ENCODE measurements at regions not wholly inside any gene's neighbourhood (a gene's known extent, or its start where the extent isn't known, plus 50 kb on each side); places are given as distances from the start of the nearest gene placed in this dataset.
A peak's percentile ranks its signal among the peaks of the same experiment; 100 is the strongest.

DNA sequence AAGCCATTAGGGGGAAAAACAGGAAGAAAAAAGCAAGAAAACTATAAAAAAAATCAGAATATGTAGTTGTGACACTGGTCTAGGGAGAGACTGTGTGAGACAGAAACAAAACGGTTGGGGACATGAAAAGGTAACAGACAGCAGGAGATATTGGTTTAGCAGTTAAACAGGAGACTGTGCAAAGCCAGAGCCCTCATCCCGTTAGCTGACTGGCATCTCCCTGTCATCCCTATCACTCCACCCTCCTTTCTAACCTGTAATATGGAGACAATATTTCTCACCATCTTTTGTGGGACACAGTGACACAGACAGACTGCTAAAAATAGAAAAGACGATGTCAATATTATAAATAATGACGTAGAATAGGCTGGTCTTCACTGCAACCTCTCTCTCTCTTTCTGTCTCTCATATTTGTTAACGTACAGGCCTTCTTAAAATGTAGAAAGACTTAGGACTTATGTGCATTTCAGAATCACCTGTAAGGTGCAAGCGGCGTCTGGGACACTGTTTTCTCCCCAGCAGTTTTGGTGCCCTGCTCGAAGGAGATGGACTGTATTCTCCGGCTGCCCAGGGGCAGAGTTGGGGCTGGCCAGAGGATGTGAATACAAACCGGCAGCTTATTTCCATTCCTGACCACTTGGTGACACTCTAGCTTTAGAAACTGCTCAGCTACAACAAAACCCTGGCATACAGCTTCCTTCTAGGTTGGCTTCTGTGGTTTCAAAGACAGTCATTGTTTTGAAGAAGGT, 190.6 kb downstream of the MAT2B start:
- TF ChIP-seq POLR2A (IDR thresholded peaks at IDR 0.05; ENCODE audit: extremely low read depth, insufficient read length): no peak
- TF ChIP-seq, protein P1, sequence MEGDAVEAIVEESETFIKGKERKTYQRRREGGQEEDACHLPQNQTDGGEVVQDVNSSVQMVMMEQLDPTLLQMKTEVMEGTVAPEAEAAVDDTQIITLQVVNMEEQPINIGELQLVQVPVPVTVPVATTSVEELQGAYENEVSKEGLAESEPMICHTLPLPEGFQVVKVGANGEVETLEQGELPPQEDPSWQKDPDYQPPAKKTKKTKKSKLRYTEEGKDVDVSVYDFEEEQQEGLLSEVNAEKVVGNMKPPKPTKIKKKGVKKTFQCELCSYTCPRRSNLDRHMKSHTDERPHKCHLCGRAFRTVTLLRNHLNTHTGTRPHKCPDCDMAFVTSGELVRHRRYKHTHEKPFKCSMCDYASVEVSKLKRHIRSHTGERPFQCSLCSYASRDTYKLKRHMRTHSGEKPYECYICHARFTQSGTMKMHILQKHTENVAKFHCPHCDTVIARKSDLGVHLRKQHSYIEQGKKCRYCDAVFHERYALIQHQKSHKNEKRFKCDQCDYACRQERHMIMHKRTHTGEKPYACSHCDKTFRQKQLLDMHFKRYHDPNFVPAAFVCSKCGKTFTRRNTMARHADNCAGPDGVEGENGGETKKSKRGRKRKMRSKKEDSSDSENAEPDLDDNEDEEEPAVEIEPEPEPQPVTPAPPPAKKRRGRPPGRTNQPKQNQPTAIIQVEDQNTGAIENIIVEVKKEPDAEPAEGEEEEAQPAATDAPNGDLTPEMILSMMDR (IDR thresholded peaks at IDR 0.05; ENCODE audit: low read depth, low read length): peak; percentile 61
- no peak overlapping the region for H3K4me3 ChIP-seq (ENCODE audit: low read depth, low read length)
- peak; percentile 74 for DNase-seq (ENCODE audit: low read depth)

DNA sequence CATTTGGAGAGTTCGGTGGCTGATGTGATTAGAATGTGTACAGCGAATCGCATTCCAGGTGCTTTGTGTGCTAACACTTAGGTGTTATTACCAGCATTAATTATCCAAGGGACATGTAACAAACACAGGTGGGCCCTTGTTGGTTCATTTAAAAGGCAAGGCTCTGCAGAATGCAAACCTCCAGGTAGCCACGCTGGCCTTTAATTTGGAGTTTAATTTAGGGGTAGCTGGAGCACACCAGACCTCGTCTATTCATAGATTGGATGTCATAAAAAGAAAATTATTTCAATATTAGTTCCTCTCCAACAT, 191.1 kb downstream of the MAT2B start:
- no peak for DNase-seq (ENCODE audit: low read depth)
- TF ChIP-seq, protein P1 (IDR thresholded peaks at IDR 0.05; ENCODE audit: low read depth, low read length): no peak
- TF ChIP-seq POLR2A (IDR thresholded peaks at IDR 0.05; ENCODE audit: extremely low read depth, insufficient read length): no peak
- TF ChIP-seq, protein P2, sequence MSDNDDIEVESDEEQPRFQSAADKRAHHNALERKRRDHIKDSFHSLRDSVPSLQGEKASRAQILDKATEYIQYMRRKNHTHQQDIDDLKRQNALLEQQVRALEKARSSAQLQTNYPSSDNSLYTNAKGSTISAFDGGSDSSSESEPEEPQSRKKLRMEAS (IDR thresholded peaks at IDR 0.05; ENCODE audit: low read depth, low read length): no peak
- TF ChIP-seq MYC (IDR thresholded peaks at IDR 0.05; ENCODE audit: low read depth, low read length): no peak
- no peak overlapping the region for H3K4me3 ChIP-seq (ENCODE audit: low read depth, low read length)

DNA sequence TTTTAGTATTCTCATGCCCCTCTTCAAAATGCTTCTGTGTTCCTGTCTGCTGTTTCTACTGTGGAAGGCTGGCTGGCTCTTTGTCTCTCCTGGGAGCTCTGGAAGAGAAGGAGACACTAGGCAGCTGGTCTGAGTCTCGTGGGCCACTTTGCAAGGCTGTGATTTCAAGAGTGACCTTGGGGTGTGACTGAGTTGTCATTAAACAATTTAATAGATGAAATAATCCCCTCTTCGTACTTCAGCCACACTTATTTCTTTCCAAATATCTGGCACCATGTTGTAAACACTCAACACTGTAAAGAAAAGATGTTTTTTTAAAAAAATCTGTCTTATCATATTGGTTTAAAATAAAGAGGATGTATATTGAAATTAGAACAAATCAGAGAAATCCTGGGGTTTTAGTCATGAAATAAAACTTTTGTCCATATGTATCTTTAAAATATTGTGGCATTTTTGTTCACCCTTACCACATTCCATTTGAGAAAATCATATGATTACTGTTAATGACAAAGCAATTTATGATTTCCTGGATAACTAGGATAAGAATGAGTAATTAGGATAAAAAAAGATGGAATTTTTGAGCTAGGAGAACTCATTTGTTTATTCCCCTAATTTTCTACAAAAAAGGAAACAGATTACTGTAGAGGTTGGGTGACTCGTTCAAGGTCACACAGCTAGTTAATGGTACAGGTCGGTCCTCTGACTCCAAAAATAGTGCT, 200.8 kb downstream of the MAT2B start:
- no peak for TF ChIP-seq POLR2A (IDR thresholded peaks at IDR 0.05; ENCODE audit: extremely low read depth, insufficient read length)
- TF ChIP-seq, protein P1 (IDR thresholded peaks at IDR 0.05; ENCODE audit: low read depth, low read length): no peak
- TF ChIP-seq, protein P2 (IDR thresholded peaks at IDR 0.05; ENCODE audit: low read depth, low read length): no peak
- no peak for TF ChIP-seq MYC (IDR thresholded peaks at IDR 0.05; ENCODE audit: low read depth, low read length)
- no peak for DNase-seq (ENCODE audit: low read depth)
- no peak overlapping the region for H3K4me3 ChIP-seq (ENCODE audit: low read depth, low read length)

DNA sequence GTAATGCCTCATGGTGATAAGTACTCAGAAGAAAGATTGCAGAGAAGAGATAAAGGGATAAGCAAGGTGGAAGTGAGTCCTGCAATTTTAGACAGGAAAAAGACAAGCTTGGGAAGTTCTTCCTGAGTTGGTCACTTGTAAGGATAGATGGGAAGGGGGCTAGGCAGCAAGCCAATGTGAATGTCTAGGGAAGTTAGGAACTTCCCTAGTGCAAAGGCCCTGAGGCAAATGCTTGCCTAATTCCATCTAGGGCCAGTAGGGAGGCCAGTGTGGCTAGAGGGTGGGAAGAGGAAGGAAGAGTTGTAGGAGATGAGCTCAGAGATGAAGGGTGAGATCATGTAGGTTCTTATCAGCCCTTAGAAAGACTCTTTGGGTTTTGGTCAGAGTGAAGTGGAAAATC, 206.6 kb downstream of the MAT2B start:
- TF ChIP-seq POLR2A (IDR thresholded peaks at IDR 0.05; ENCODE audit: extremely low read depth, insufficient read length) (no peak), MYC (IDR thresholded peaks at IDR 0.05; ENCODE audit: low read depth, low read length) (no peak)
- TF ChIP-seq, protein P2 (IDR thresholded peaks at IDR 0.05; ENCODE audit: low read depth, low read length): no peak
- H3K4me3 ChIP-seq (ENCODE audit: low read depth, low read length): no peak overlapping the region
- no peak for DNase-seq (ENCODE audit: low read depth)

DNA sequence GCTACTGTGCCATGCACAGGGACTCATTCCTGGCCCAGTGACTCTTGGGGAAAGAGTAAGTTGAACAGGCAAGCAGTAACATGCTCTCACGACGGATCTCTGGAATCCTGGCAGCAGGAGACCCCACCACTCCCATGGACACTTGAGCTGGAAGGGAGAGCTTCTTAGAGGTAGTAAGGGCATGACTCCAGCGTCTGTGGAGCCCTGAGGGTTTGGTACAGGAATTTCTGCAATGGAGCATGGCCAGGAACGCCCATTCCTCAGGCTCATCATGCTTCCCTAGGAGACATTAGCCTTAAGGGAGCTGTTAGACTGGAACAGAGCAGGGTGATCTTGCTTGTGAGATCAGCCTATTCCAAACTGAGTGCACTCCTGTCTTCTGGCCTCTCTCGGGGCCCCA, 212.9 kb downstream of the MAT2B start:
- TF ChIP-seq POLR2A (IDR thresholded peaks at IDR 0.05; ENCODE audit: extremely low read depth, insufficient read length): no peak
- TF ChIP-seq, protein P1 (IDR thresholded peaks at IDR 0.05; ENCODE audit: low read depth, low read length): no peak
- no peak for TF ChIP-seq MYC (IDR thresholded peaks at IDR 0.05; ENCODE audit: low read depth, low read length)
- H3K4me3 ChIP-seq (ENCODE audit: low read depth, low read length): no peak overlapping the region
- DNase-seq (ENCODE audit: low read depth): no peak

DNA sequence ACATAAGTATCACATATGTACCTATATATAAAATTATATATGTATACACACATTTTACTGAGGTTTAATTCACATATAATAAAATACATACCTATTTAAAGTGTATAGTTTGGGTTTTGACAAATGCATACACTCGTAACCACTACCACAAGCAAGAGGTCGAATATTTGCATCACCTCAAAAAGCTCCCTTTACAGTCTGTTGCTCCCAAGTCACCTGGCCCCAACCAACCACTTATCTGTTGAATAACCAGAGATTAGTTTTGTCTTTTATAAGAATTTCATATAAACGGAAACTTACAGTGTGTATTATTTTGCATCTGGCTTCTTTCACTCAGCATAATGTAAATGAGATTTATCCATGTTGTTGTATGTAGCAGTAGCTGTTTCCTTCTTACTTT, 218.9 kb downstream of the MAT2B start:
- no peak for DNase-seq (ENCODE audit: low read depth)
- H3K4me3 ChIP-seq (ENCODE audit: low read depth, low read length): no peak overlapping the region
- TF ChIP-seq, protein P2 (IDR thresholded peaks at IDR 0.05; ENCODE audit: low read depth, low read length): no peak
- TF ChIP-seq MYC (IDR thresholded peaks at IDR 0.05; ENCODE audit: low read depth, low read length) (no peak), POLR2A (IDR thresholded peaks at IDR 0.05; ENCODE audit: extremely low read depth, insufficient read length) (no peak)
- TF ChIP-seq, protein P1 (IDR thresholded peaks at IDR 0.05; ENCODE audit: low read depth, low read length): no peak

Data from NB4 (cell line).